Endothelial cell of umbilical vein (primary cell): ENCODE measurements at regions not wholly inside any gene's neighbourhood (a gene's known extent, or its start where the extent isn't known, plus 50 kb on each side); places are given as distances from the start of the nearest gene placed in this dataset.

Experiments
- BruUV-seq: library from RNA; stranded (reverse); fragments of 400-500 nt; replicated peaks from 2 replicates; lab custom pipeline; 2021; lab: Mats Ljungman, UMichigan
- CTCF ChIA-PET: fragments of 300-600, 350-600 bp; sonication (Branson Sonifier 250); formaldehyde crosslinking; loops from one replicate; lab custom pipeline; 2021; ENCODE audit warnings: antibody characterized with exemption, inconsistent platforms; lab: Charles Lee
- POLR2A ChIA-PET: fragments of 300-600, 350-600 bp; sonication (Branson Sonifier 250); formaldehyde crosslinking; loops from one replicate; lab custom pipeline; 2021; ENCODE audit warnings: antibody characterized with exemption, inconsistent platforms; lab: Charles Lee
- DNase-seq: peaks from one replicate; pipeline ENCODE4 v3.0.0-alpha.2; 2011; ENCODE audit warnings: low read depth, low spot score
- FAIRE-seq: peaks from 2 replicates; lab custom pipeline; 2011; peaks lifted over from hg19 to GRCh38; lab: Jason Lieb, UNC
- H2AFZ ChIP-seq: 2 replicates; pipeline ENCODE4 v1.6.0; 2012; ENCODE audit warnings: low read depth, low read length, control low read depth, inconsistent platforms
- H3K27ac ChIP-seq: 2 replicates; pipeline ENCODE4 v1.5.1; 2011; ENCODE audit warnings: low read depth, mild to moderate bottlenecking, control low read depth, low read length, moderate library complexity; ENCODE audit not compliant: insufficient read depth
- H3K27me3 ChIP-seq, 2 experiments: 2 replicates each; pipeline versions ENCODE4 v1.6.0 to v1.6.1; 2011; ENCODE audit warnings: low read length in 2 of 2, mixed read lengths in 1 of 2; ENCODE audit not compliant: control insufficient read depth in 2 of 2, insufficient read depth in 2 of 2
- H3K36me3 ChIP-seq, 2 experiments: 2 replicates in 1 of 2; 3 replicates in 1 of 2; pipeline ENCODE4 v1.5.1; 2011; ENCODE audit warnings: low read length in 2 of 2, mild to moderate bottlenecking in 1 of 2, moderate library complexity in 1 of 2; ENCODE audit not compliant: control insufficient read depth in 2 of 2, insufficient read depth in 2 of 2; ENCODE audit errors: extremely low read depth in 1 of 2
- H3K4me1 ChIP-seq: 3 replicates; pipeline ENCODE4 v1.5.1; 2011; ENCODE audit warnings: mild to moderate bottlenecking, low read length; ENCODE audit not compliant: control insufficient read depth, insufficient read depth; ENCODE audit errors: extremely low read depth
- H3K4me2 ChIP-seq: 2 replicates; pipeline ENCODE4 v1.6.1; 2011; ENCODE audit warnings: low read length, control low read depth, mixed read lengths; ENCODE audit not compliant: insufficient read depth
- H3K4me3 ChIP-seq, 3 experiments: fragments of 200-600 bp in 1 of 3; sonication (generic), shearing (Covaris generic) in 1 of 3; replicated peaks in 1 of 3; 2 replicates each; pipeline ENCODE4 v1.5.1; 2011 to 2016; ENCODE audit warnings: control low read depth in 3 of 3, low read length in 3 of 3, mild to moderate bottlenecking in 2 of 3, inconsistent platforms in 1 of 3, low read depth in 1 of 3, moderate library complexity in 1 of 3; ENCODE audit not compliant: insufficient read depth in 1 of 3
- H3K79me2 ChIP-seq: 2 replicates; pipeline ENCODE4 v1.6.0; 2012; ENCODE audit warnings: low read length, inconsistent platforms; ENCODE audit not compliant: control insufficient read depth, insufficient read depth
- H3K9ac ChIP-seq: replicated peaks from 2 replicates; pipeline ENCODE3; 2011; ENCODE audit warnings: low read length, control low read depth; ENCODE audit not compliant: insufficient read depth; ENCODE audit errors: extremely low read depth
- H3K9me1 ChIP-seq: replicated peaks from 3 replicates; pipeline ENCODE4 v1.6.0; 2011; ENCODE audit warnings: mild to moderate bottlenecking, low read length; ENCODE audit not compliant: control insufficient read depth, insufficient read depth; ENCODE audit errors: extremely low read depth
- H3K9me3 ChIP-seq: replicated peaks from 2 replicates; pipeline ENCODE4 v1.5.1; 2012; ENCODE audit warnings: low read length, inconsistent platforms; ENCODE audit not compliant: control insufficient read depth, insufficient read depth
- H4K20me1 ChIP-seq: replicated peaks from 2 replicates; pipeline ENCODE3; 2011; ENCODE audit warnings: mild to moderate bottlenecking, low read length; ENCODE audit not compliant: control insufficient read depth, insufficient read depth; ENCODE audit errors: extremely low read depth
- EZH2 ChIP-seq: IDR thresholded peaks from 2 replicates; pipeline ENCODE4 v1.6.1; 2012; ENCODE audit warnings: borderline replicate concordance, low read depth, mild to moderate bottlenecking, moderate library complexity, low read length, inconsistent platforms; ENCODE audit not compliant: severe bottlenecking
- FOS ChIP-seq: IDR thresholded peaks from 2 replicates; pipeline ENCODE4 v1.6.1; 2011; ENCODE audit warnings: mild to moderate bottlenecking, low read length, moderate library complexity, borderline replicate concordance; ENCODE audit not compliant: insufficient read depth
- GATA2 ChIP-seq: IDR thresholded peaks from 2 replicates; pipeline ENCODE4 v1.7.0; 2011; ENCODE audit warnings: low read depth, mild to moderate bottlenecking, moderate library complexity, mixed read lengths, low read length; ENCODE audit not compliant: insufficient read length, insufficient read depth
- JUN ChIP-seq: IDR thresholded peaks from 2 replicates; pipeline ENCODE4 v1.6.1; 2011; ENCODE audit warnings: borderline replicate concordance, low read depth; ENCODE audit not compliant: insufficient read length, insufficient read depth
- MYC ChIP-seq: IDR thresholded peaks from one replicate; pipeline ENCODE4 v1.6.1; 2011; ENCODE audit warnings: mild to moderate bottlenecking, low read depth, low read length
- POLR2A ChIP-seq: IDR thresholded peaks from 2 replicates; pipeline ENCODE4 v1.6.1; 2012; ENCODE audit warnings: low read depth, mild to moderate bottlenecking, control low read depth, low read length
- POLR2AphosphoS5 ChIP-seq: IDR thresholded peaks from 2 replicates; pipeline ENCODE4 v1.6.1; 2012; ENCODE audit warnings: low read depth, mild to moderate bottlenecking, control low read depth, low read length, moderate library complexity; ENCODE audit not compliant: insufficient read depth
- dilution Hi-C: fragments of 300-500 bp; cut with MboI; formaldehyde crosslinking; loops from one replicate; pipeline ENCODE4 v1.15.0; 2019; ENCODE audit warnings: low sequenced_read_pairs; ENCODE audit not compliant: extremely low pct_ligation_motif_present
- intact Hi-C: fragments of 100-400 bp; cut with micrococcal nuclease; formaldehyde crosslinking; loops from one replicate; pipeline ENCODE4 v1.10.0; 2022
- TF ChIP-seq, protein P1 (sequence below): IDR thresholded peaks from 2 replicates; pipeline ENCODE4 v1.6.1; 2011; ENCODE audit not compliant: insufficient read depth, insufficient read length
- TF ChIP-seq, protein P2 (sequence below), 2 donors: IDR thresholded peaks; 1 replicate in 1 of 2; 2 replicates in 1 of 2; pipeline ENCODE4 v1.5.1; 2011; ENCODE audit warnings: low read length in 2 of 2, mild to moderate bottlenecking in 2 of 2, moderate library complexity in 2 of 2, control low read depth in 1 of 2, inconsistent platforms in 1 of 2, low read depth in 1 of 2; ENCODE audit not compliant: insufficient read depth in 1 of 2; ENCODE audit errors: extremely low read depth in 1 of 2

DNA sequence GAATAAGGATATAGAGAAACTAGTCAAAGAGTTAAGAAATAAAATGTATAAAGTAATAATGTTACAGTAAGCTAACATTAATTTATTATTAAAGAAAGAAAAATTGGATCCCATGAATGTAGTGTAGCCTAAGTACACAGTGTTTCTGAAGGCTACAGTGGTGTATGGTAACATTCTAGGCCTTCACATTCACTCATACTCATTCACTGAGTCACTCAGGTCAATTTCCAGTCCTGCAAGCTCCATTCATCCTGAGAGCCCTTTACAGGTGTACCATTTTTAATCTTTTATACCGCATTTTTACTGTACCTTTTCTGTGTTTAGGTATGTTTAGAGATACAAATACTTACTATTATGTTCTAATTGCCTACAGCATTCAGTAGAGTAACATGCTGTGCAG, 120.6 kb upstream of the AGA start:
- Histone ChIP-seq H3K36me3 (no peaks in the 10 kb centered on the region), H3K27ac (no peak overlapping the region), H3K27me3 (no peaks in the 10 kb centered on the region), H3K9me3 (no peaks in the 10 kb centered on the region), H3K4me3 (no peak overlapping the region), H3K9ac (no peak overlapping the region), H4K20me1 (no peaks in the 10 kb centered on the region), H3K4me1 (no peaks in the 10 kb centered on the region), H2AFZ (no peak overlapping the region), H3K4me2 (no peak overlapping the region), H3K9me1 (no peaks in the 10 kb centered on the region), H3K79me2 (no peaks in the 10 kb centered on the region)
- ChIA-PET CTCF (no interaction called here), POLR2A (no interaction called here)
- BruUV-seq = no TSS peak
- dilution Hi-C loops = no loop called here
- intact Hi-C loops = no loop called here
- no peak for TF ChIP-seq JUN
- no peak for TF ChIP-seq GATA2
- no peak for TF ChIP-seq EZH2
- no peak for DNase-seq
- no peak for FAIRE-seq

DNA sequence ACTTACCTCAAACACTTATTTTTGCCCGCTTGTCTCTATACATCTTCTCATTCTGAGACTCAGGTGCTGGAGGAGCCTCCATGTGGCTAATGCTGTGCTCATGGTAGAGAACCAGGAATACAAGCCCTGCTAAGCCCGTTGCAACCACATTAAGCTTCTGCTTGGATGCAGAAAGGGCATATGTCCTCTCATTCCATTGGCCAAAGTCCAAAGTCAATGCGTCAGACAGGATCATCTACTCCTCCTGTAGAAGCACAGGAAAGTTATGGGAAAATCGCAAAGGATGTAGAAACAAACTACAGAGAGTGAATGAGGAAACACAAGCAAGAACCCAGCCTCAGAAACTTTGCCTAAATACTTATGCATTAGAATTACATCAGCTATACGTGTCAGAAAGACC, 124.5 kb upstream of the AGA start:
- no peaks in the 10 kb centered on the region for H4K20me1 ChIP-seq
- FAIRE-seq (no peak), DNase-seq (no peak)
- BruUV-seq = no TSS peak
- H3K27me3 ChIP-seq = no peaks in the 10 kb centered on the region
- no peaks in the 10 kb centered on the region for H3K79me2 ChIP-seq
- H3K27ac ChIP-seq = no peak overlapping the region
- H3K4me1 ChIP-seq = no peaks in the 10 kb centered on the region
- TF ChIP-seq POLR2A = no peak
- TF ChIP-seq, protein P1, sequence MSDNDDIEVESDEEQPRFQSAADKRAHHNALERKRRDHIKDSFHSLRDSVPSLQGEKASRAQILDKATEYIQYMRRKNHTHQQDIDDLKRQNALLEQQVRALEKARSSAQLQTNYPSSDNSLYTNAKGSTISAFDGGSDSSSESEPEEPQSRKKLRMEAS = no peak
- TF ChIP-seq FOS = no peak
- TF ChIP-seq, protein P2, sequence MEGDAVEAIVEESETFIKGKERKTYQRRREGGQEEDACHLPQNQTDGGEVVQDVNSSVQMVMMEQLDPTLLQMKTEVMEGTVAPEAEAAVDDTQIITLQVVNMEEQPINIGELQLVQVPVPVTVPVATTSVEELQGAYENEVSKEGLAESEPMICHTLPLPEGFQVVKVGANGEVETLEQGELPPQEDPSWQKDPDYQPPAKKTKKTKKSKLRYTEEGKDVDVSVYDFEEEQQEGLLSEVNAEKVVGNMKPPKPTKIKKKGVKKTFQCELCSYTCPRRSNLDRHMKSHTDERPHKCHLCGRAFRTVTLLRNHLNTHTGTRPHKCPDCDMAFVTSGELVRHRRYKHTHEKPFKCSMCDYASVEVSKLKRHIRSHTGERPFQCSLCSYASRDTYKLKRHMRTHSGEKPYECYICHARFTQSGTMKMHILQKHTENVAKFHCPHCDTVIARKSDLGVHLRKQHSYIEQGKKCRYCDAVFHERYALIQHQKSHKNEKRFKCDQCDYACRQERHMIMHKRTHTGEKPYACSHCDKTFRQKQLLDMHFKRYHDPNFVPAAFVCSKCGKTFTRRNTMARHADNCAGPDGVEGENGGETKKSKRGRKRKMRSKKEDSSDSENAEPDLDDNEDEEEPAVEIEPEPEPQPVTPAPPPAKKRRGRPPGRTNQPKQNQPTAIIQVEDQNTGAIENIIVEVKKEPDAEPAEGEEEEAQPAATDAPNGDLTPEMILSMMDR (IDR thresholded peaks at IDR 0.05; ENCODE audit: extremely low read depth in 1 of 2, insufficient read depth in 1 of 2, low read depth in 1 of 2, low read length in 2 of 2) = no peak
- no peak for TF ChIP-seq MYC
- TF ChIP-seq POLR2AphosphoS5 = no peak
- no peak overlapping the region for H3K4me3 ChIP-seq
- no peak overlapping the region for H2AFZ ChIP-seq
- no peak overlapping the region for H3K9ac ChIP-seq
- no peaks in the 10 kb centered on the region for H3K9me1 ChIP-seq
- CTCF ChIA-PET = no interaction called here
- POLR2A ChIA-PET = no interaction called here
- no peaks in the 10 kb centered on the region for H3K9me3 ChIP-seq
- H3K36me3 ChIP-seq = no peaks in the 10 kb centered on the region
- H3K4me2 ChIP-seq = no peak overlapping the region
- intact Hi-C loops = no loop called here
- dilution Hi-C loops = no loop called here
